GM08714 (cell line): ENCODE measurements at regions not wholly inside any gene's neighbourhood (a gene's known extent, or its start where the extent isn't known, plus 50 kb on each side); places are given as distances from the start of the nearest gene placed in this dataset.
"Not testable (repeated sequence)": the region's sequence is repeated elsewhere in the genome, so short reads cannot be mapped to it uniquely, and the experiment has no call there.

Experiments used
- H3K4me3 ChIP-seq: fragments of 200-500 bp; sonication (Bioruptor generic); 2 replicates; pipeline ENCODE4 v1.5.1; 2014; ENCODE audit warnings: mild to moderate bottlenecking, low read length, inconsistent platforms
- ZNF274 ChIP-seq: IDR thresholded peaks from 2 replicates; pipeline ENCODE4 v1.6.1; 2012; ENCODE audit warnings: mild to moderate bottlenecking, low read depth, low read length

- no peak for TF ChIP-seq ZNF274
- no peak overlapping the region for H3K4me3 ChIP-seq
These were observed 160.1 kb upstream of the SATB1 start for GRCh38 chr3:18585004-18585968.

GRCh38 chr3:18580268-18580667 is 155.1 kb upstream of the SATB1 start:
- TF ChIP-seq ZNF274 = no peak
- H3K4me3 ChIP-seq = no peak overlapping the region

GRCh38 chr3:18579661-18580060 is 154.5 kb upstream of the SATB1 start:
- no peak for TF ChIP-seq ZNF274
- H3K4me3 ChIP-seq = no peak overlapping the region

GRCh38 chr3:18575573-18575972 is 150.4 kb upstream of the SATB1 start:
- H3K4me3 ChIP-seq = no peak overlapping the region
- TF ChIP-seq ZNF274 = no peak

GRCh38 chr3:18572809-18573208 is 147.7 kb upstream of the SATB1 start:
- H3K4me3 ChIP-seq = no peak overlapping the region
- no peak for TF ChIP-seq ZNF274

- H3K4me3 ChIP-seq = no peak overlapping the region
- no peak for TF ChIP-seq ZNF274
These were observed 142.2 kb upstream of the SATB1 start for GRCh38 chr3:18567293-18567692.

- TF ChIP-seq ZNF274 = no peak
- H3K4me3 ChIP-seq = no peak overlapping the region
These were observed 137.4 kb upstream of the SATB1 start for GRCh38 chr3:18562364-18563154.

GRCh38 chr3:18559331-18559842 is 134.2 kb upstream of the SATB1 start:
- H3K4me3 ChIP-seq = no peak overlapping the region
- TF ChIP-seq ZNF274 = no peak

GRCh38 chr3:18558507-18558906 is 133.4 kb upstream of the SATB1 start:
- no peak overlapping the region for H3K4me3 ChIP-seq
- no peak for TF ChIP-seq ZNF274

- no peak overlapping the region for H3K4me3 ChIP-seq
- no peak for TF ChIP-seq ZNF274
These were observed 132.1 kb upstream of the SATB1 start for GRCh38 chr3:18557216-18557615.

- no peak overlapping the region for H3K4me3 ChIP-seq
- TF ChIP-seq ZNF274 = no peak
These were observed 131.5 kb upstream of the SATB1 start for GRCh38 chr3:18556503-18557135.

GRCh38 chr3:18556001-18556408 is 130.9 kb upstream of the SATB1 start:
- no peak overlapping the region for H3K4me3 ChIP-seq
- TF ChIP-seq ZNF274 = no peak

- not testable (repeated sequence) for H3K4me3 ChIP-seq
These were observed 127.5 kb upstream of the SATB1 start for GRCh38 chr3:18552579-18553105.

- TF ChIP-seq ZNF274 = no peak
- no peak overlapping the region for H3K4me3 ChIP-seq
These were observed 121.5 kb upstream of the SATB1 start for GRCh38 chr3:18546632-18547031.
